Activated CD4-positive, alpha-beta T cell treated with anti-CD3 and anti-CD28 coated beads for 48 hours (primary cell): ENCODE measurements at regions not wholly inside any gene's neighbourhood (a gene's known extent, or its start where the extent isn't known, plus 50 kb on each side); places are given as distances from the start of the nearest gene placed in this dataset.

ENCODE experiments used
- DNase-seq: peaks from one replicate; pipeline ENCODE4 v3.0.0-alpha.2; 2020

DNA sequence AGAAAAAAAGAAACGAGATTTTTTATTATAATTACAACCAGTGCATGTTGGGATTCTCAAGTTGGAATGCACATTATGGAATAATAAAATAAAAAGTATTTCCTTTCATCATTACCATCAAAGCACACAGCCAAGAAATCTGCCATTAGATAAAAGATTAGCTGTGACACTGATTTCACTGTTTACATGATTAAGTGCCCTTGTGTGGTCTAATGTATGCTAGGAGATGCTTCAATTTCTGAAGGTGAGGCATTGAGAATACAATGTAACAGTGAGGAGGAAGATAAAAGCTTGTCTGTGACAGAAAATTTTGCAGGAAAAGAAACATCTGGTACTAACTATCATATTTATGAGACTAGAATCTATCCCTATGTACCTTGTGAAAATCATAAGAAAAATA, 409.7 kb upstream of the PRMT6 start:
- no peak for DNase-seq

DNA sequence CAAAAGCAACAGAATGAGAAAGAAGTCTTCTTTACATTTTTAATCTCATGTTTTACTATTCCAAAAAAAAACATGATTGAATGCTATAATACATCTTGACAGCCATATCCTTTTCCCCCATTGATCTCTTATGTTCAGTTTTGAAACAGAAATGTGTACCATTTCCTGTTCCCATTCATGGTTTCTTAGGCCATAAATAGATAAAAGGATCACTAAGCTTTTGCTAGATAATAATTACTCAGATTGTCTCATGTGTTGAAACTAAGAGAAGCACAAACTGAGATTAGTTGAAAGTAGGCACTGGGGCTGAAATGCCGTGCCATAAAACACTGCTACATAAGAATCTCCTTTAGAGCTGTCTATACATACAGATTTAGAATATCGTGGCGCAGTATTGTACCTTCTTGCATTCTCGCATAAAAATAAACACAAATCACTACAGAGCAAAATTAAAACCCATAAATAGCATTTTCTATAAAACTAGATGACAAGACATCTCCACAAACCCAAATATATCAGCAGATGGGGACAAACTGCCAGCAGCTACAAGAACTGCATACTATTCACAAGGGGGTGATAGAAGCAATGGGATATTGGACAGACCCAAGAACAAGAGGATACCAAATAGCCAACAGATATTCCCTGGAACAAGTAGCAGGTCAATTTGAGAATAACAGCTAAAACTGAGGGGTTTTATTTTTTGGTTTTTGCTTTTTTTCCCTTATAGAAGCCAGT, 405.3 kb upstream of the PRMT6 start:
- no peak for DNase-seq

- DNase-seq = no peak
Measured at GRCh38 chr1:106659490-106660244, 396.8 kb upstream of the PRMT6 start.

DNA sequence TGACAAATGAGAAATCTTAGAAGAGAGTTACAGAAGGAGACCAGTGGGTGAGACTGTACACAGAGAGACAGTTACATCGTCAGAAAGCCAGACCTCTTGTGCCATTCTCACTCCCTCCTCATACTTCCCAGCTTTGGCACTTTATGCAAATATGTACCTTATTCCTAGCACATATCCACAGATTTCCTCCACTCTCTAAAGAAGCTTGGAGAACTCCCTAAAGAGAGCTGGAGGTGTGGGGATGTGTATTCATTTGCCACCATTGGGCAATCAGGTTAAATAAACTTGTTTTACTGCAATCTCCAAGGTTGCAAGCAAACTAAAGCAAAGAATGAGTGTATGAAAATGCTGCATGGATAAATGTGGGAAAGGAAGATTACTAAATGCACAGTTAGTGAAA, 380.9 kb upstream of the PRMT6 start:
- DNase-seq = no peak

DNA sequence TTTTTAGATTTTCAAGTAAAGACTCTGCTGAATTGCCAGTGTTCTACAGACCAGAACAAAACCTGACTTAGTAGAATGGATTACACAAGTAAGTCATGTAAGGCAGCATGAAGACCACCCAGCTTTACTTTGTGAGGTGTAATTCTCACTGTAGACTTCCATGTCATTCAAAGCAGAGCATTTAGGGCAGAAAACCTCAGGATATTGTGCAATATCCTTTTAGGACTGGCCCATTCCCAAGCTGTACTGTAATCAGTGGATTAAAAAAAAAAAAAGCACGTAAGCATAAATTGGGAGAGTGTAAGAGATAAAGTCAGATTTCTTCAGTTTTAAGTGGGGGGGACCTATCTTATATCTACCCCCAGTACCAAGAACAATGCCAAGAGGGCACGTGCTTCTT, 380.5 kb upstream of the PRMT6 start:
- DNase-seq = no peak

DNA sequence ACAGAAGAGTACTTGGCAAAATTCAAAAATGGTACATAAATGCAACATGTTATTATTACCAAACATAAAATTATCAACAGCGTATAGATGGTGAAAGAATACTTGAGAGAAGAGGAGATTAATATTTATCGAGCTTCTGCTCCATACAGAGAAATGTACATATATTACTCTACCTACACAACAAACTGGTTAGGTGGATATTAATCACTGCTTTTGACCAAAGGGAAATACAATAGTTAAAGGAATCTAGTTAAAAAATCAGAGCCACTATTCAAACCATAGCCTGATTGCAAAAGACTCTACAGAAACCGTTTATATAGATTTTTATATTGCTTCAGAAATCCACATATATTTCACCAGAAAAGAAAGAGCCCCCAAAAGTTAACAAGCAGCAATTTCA, 379.3 kb upstream of the PRMT6 start:
- no peak for DNase-seq

DNA sequence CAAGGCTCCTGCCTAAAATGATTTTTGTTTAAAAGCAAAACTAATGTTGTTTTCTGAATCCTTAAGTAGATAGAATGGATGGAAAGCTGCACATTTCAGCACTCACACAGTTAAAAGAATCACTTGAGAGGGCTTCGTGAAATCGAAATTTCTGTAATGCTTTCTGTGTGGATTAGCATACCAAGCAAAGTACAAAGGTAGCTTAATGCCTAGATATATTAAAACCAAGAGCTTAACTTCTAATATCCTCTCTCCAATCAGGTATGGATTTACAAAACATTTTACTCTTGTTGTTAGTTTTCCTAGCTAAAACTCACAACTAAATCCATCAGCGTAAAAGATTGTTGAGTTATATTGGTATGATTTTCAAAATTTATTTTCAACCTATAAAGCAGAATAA, 378.8 kb upstream of the PRMT6 start:
- DNase-seq = no peak

DNA sequence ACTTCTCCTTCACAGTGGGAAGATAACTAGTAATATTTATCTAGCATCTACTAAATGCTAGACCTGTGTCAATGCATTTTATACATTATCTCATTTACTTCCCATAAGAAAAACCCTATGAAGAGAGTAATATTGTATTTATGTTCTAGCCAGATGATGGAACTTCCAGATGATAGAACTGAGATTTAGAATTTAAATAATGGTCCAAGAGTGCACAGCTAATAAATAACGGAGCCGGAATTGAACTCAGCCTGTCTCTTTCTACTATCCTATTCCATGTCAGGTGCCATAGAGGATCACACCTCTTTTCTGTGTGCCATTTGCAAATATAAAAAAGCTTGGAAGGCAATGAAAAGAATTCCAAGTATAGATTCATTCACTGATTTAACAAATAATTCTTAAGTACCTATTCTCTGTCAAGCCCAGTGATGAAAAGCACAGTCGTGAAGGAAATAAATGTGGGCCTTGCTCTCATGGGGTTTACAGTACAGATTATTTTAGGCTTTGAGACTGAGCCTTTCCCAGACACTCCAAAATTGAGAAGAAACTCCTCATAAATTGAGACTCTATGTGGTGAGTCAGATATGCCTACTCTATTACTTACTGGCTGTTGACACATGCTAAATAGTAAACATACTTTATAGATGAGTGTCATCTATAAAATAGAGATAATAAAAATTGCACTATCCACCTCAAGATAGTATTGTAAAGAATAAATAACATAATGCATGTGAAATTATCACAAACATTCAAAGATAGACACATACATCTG, 378.0 kb upstream of the PRMT6 start:
- no peak for DNase-seq

- DNase-seq = no peak
Measured at GRCh38 chr1:106680216-106680615, 376.3 kb upstream of the PRMT6 start.

DNA sequence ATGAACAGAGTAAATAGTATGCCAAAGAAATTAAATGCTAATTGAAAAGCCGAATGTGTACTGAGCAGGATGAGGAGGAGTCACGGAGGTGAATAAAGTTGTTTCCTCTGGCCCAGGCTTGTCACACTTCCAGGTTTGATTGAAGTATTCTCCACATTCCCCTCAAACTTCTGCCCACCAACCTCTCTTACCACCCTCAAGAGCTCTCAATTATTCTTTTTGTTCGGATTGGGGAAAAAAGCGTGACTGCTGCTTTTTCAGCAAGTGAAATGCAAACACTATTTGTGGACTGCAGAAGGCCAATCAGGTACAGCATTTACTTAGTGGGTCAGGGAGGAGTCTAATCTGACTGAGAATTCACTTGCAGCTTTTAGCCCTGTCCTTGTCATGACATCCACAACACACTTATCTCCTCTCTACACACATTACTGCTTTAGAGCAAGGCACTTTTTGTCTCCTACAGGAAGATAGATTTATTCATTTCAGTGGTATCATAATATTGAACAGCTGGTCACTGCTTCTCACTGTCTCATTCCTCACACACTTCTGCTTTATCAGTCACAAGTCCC, 375.6 kb upstream of the PRMT6 start:
- no peak for DNase-seq

DNA sequence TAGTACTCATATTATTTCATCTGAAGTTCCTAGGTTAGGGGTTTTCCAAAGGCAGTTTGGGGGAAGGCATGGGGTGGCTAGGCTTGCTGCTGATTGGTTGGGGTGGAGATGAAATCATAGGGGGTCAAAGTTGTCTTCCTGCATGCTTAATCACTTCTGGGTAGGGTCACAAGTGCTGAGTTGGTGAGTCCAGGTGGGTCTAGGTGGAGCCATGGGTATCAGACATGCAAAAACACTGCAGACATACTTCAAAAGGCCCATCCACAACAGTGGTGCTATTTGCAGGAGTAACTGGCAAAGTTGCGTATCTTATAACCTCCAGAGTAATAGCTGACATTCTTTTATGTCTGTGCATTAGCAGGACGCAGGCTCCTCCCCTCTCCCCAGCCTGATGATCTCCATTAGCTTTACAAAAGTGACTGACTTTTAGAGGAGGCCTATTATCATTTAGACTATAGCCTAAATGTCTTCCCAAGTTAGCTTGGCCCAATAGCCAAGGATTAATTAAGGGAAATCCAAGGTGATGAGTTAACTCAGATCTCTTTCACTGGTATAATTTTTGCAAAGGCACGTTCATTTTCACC, 374.4 kb upstream of the PRMT6 start:
- DNase-seq = no peak

DNA sequence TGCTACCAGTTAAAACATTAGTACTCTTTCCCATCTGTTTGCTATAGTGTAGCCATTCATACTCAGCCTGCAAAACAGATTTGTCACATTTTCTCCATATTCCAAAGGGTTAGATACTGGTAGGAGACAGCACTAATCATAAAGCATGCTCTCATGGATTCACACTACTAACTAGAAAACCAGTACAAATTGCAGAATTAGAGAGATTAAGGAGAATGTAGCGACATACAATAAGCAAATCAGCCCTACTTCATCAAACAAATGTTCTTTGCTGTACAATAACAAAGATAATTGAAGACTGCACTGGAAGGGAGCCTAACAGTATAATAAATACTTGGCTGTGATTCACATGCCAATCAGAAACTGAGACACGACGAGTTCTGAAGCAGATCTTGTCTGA, 368.0 kb upstream of the PRMT6 start:
- no peak for DNase-seq

- no peak for DNase-seq
Measured at GRCh38 chr1:106698660-106699059, 357.8 kb upstream of the PRMT6 start.

DNA sequence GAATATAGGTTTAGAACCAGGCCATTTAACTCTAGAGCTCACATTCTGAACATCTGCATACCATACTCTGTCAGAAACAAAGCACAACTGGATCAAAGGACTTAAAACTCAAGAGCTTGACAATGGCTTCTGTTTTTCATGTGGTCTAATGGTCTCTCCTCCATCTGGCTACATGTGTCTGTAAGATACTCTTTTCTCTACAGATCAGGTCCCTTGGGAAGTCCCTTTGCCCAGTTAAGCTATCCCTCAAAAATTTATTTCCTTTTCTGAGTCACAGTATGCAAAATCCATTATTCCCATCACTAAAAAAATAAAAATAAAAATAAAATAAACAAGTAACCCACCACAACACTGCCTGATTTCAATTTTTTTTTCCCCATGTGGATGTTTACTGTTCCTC, 357.0 kb upstream of the PRMT6 start:
- DNase-seq = no peak

DNA sequence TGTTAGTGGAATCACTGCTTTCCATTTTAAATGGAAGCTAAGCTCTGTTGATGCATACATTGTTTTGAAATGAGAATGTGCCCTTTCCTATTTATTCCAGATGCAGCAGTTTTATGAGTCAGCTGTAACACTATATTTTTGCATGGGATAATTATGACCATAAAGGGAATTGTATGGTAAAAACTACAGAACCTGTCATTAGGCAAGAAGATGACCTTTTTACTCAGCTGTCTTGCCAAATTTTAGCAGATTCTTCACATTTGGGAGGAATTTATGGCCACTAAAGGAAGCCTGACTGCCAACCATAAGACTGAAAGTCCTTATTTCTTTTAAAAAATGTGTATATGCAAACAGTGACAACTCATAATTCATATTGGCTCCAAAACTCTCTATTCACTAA, 356.3 kb upstream of the PRMT6 start:
- DNase-seq = no peak

GRCh38 chr1:106705971-106706370, 350.5 kb upstream of the PRMT6 start:
- DNase-seq = no peak

- no peak for DNase-seq
Measured at GRCh38 chr1:106717591-106717990, 338.9 kb upstream of the PRMT6 start.

DNA sequence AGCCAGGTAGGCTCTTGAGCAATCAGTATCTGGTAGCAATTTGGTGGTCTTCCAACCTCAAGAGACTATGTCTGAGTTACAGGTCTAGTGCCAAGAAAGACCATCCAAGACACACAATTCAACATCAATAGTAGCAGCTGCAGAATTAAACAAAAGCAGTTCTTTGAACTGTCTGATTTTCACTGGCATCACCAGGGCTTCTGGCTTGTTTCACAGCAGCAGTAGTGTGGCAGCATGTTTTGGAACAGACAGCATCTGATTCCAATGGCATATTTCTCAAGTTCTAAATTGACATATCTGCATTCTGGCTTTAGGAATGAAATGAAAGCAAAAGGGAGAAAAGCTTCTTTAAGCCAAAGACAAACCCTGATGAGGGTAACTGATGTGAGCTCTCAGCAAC, 334.7 kb upstream of the PRMT6 start:
- DNase-seq = no peak

- no peak for DNase-seq
Measured at GRCh38 chr1:106722466-106722865, 334.0 kb upstream of the PRMT6 start.

DNA sequence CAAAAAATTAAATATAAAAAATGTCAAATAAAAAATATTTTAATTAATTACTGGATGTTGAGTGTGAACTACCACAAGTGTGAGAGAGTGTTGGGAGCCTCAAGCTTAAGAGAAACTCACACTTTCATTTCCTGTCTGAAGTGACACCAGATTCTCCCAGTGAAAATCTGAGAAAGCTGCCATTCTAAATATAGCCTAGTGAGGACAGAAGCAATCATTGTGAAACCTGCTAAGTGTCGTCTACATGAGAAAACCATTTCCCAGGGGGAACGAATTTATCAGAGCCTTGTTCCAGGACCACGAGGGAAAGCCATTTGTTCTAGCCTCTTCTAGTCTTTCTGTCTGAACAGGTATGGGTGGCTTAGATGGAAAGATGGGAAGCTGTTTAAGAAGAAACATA, 329.3 kb upstream of the PRMT6 start:
- no peak for DNase-seq

DNA sequence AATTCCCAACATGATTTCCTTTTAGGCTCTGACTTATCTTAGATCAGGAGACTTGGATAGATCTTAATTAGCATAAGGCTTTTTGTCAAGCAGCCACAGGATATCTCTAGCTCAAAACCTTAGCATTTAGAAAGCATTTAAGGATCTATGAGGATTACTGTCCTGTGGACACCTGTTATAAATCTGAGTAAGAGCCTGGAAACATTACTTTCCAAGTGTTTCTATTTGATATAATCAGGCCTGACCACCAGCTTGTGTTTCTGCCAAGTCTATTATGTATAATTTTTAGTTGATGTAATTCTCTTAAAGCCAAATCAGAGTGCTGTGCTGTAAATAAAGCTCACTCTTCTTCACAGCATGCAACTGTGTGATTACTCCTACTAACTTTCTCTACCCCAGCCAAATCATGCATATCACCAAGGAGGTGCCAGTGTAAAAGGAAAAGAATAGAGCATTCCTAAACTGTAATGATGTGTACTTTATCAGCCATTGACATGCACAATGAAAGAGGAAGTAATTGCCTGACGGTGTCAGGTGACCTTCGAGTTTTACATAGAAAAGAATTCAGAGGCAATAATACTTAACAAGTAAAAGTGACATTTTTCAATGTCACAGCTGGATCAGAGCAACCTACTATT, 309.9 kb upstream of the PRMT6 start:
- DNase-seq = no peak

DNA sequence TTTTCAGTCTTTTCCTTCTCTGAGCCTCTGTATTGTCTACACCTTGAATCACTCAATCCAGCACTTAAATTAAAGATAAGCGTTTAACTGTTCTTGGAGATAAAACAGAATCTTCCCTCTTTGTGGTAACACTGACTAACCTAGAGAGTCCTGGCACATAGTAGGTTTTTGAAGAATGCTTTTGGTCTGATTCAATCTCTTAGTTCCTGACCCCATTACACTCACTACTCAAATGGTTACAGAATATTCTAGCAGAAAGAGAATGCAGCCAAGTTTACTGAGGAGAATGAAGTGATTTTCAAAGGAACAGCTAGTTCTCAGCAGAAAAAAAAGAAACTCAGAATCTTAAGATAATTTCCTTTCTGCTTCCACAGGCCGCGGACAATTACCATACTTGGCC, 309.2 kb upstream of the PRMT6 start:
- DNase-seq = no peak

DNA sequence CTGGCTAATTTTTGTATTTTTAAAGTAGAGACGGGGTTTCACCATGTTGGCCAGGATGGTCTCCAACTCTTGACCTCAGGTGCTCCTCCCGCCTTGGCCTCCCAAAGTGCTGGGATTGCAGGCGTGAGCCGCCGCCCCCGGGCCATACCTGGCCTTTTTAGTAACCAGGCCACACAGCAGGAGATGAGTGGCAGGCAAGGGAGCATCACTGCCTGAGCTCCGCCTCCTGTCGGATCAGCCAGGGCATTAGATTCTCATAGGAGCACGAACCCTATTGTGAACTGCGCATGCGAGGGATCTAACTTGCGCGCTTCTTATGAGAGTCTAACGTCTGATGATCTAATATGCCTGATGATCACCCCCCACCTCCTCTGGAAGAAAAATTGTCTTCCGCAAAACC, 308.7 kb upstream of the PRMT6 start:
- no peak for DNase-seq
